CD4-positive, alpha-beta T cell treated with Interleukin-1 beta for 1 hour (primary cell): ENCODE measurements at regions not wholly inside any gene's neighbourhood (a gene's known extent, or its start where the extent isn't known, plus 50 kb on each side); places are given as distances from the start of the nearest gene placed in this dataset.
"Not testable (repeated sequence)": the region's sequence is repeated elsewhere in the genome, so short reads cannot be mapped to it uniquely, and the experiment has no call there.

Experiments used
- DNase-seq, 2 donors: peaks; one replicate each; pipeline ENCODE4 v3.0.0-alpha.2; 2020 to 2022

DNA sequence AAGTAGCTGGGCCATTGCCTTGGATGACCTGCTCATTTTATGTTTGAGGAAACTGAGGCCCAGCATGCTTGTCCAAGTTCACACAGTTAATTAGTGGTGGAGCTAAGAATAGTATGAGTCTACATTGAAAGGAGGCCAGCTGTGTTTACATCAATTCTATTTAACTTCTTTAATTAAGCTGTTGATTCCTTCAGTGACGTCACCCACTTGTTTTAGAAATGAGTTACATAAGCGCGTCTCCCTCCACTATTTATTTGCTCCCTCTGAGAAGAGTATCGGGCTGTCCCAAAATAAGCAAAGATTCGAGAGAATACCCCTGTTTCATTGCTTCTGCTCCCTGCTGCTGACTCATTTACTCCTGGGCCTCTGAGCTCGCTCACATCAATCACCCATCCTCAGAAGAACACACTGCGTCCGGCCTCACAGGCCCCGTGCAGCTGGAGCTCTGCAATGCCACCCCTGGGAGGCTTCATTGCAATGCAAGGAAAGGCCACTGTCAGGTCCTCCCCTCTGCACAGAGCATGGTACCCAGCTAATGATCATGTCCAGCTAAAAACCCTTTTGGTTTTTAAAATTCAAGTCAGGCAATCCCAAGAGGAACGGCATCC is 74.8 kb upstream of the BMP2 start:
- DNase-seq: no peak

DNA sequence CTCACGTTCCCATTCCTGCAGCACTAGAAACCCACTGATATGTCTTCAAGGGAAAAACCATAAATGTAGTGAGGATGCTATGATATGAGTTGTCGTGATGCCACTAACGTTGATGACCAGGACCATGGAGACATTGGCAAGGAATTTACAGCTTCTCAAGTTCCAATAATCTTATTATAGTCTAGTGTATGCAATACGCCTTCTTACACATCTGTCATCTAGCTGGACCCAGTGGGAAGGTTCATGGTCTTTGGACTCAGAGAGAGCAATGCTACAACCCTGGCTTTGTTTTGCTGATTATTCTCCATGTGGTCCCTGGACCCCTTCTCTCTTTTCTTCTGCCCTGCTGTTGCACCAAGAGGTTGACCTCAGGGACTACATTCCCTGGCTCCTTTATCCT is 76.0 kb upstream of the BMP2 start:
- no peak for DNase-seq

DNA sequence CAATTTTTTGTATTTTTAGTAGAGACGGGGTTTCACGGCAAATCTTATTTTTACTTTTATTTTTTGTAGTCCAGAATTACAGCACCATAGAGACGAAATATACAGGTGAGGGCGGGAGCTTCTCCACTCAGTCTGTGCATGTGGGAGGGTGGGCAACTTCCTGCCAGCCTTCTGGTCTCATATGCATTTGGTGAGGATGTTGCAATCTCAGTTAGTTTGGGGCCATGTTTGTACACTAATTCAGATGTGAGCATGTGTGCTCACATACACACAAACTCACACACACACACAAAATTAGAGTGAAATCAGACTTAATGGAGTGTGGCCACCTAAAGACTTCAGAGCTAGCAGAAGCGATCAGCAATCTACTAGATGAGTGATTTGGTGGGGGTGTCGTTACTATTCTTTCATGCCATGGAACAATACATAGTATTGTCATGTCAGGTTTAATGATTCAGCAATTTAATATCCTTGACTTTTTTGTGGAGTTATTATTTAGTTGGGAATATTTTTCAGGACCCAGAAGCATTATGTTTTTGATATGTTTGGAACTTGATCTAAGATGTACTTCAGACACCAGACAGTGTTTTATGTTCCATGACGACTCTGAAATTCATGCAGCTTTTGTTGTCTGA is 78.0 kb upstream of the BMP2 start:
- DNase-seq: no peak

DNA sequence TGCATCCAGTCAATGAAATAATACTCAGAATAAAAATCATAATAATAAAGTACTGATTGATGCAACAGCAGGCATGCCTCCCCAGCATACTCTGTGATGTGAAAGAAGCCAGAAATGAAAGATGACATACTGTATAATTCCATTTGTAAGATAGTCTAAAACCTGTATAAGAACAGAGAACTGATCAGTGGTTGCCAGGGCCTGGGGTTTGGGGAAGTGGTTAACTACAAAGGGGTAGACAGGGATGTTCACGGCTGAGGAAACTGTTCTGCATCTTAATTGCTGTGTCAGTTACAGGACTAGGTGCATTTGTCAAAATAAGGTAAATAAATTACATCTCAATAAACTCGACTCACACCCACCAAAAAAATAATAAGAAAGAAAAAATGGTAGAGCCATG is 81.3 kb upstream of the BMP2 start:
- DNase-seq: no peak

DNA sequence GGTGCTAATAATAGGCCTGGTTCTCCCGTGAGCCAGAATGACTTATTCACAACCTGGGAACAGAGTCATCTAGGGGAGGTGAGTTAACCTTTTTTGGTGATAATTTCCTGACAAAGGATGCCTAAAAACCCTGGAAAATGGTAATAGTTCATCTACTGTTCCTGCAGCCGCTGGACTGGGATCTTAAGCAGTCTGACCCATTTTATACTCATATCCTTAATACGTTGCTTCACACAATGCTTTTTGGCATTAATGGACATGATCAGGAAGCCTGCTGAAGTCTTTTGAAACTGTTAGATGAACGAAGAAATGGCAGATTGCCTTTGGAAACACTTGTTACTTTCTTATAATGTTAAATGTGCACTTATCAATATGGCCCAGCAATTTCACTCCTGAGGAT is 81.9 kb upstream of the BMP2 start:
- no peak for DNase-seq

DNA sequence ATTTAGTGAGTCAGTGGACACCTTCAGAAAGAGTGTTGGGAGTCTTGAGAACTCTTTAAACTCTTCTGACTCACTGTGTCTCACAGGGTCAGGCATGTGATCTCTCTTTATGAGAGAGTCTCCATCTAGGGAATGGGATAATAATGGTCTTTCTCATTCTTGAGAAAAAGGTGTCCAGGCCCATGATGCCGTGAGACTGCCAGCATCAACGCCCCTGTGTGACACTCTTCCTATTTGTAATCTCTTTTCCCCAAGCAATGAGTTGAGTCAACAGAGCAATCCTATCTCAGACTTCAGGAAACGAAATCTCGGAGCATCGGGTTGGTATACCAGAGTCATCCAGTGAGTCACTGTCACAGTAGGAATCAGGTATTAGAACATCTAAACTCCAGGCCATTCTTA is 82.3 kb upstream of the BMP2 start:
- DNase-seq: no peak

DNA sequence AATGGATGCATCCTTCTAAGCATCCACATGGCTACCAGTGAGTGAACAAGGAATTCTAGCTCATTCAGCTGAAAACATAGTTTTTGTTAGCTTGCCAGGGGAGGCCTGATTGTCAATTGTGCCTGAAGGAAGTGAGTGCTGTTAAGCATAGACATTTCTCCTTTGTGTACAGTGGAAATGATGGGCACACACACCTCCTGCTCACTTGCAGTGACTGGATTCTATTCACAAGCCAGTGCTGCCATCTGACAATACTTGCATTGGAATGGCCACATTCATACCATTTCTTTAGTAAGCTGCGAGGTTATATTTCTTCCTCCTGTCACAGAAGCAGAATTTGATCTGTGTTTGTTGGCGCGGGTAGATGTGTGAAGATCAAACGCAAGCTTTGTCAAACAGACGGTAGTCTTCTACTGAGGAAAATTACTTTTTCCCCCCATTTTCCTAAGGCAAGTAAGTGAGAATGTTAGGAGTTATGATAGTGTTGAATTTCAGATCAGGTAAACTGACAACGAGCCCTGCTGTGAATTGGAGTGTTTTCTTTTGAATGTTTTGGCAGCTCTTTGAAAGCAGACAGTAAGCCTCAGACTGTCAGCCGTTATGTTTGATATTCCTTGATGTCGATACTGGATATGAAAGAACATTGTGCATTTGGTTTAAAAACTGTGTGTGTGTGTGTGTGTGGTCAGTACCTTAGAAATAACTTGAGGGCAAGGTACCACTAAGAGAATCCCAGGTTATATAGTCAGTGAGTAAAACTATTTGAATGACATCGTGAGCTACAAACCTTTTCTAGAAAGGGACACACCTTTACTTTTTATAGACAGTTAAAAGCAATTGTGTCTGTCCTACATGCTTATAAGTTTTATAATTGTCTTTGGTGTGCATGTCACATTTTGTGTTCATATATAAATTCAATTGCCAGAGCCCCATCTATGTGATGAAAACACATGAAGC is 84.2 kb upstream of the BMP2 start:
- DNase-seq: no peak

DNA sequence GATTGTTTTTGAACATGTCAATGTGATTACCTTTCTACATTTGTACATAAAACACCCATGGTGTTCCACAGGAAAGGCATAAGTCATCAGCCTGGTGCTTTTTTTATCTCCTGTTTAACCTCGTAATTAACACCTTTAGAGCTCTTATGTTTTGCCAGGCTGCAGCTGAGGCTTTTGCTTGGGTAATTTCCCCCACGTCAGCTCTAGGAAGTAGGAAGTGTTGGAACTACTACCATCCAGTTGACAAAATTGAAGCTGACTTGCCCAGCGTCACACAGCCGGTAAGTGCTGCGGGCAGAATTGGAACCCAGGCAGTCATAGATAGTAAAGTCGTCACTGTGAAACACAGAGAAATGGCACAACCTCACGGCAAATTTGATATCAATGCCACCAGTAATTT is 86.6 kb upstream of the BMP2 start:
- DNase-seq: no peak

DNA sequence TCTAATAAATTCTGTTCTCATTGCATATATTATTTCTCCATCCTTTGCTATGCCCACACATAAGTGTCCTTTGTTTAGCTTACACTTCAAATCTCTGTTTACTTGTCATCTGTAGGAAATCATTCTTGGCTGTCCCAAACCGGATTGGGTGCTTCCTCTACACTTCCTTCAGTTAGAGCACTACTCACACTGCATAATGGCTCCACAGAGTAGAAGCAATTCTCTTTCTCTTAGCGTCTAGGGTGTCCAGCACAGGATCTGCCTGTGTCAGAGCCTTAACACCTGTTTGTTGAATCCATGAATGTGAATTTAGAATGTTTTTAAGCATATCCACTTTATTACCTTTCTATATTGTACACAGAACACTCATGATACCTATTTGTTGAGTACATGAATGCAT is 87.0 kb upstream of the BMP2 start:
- no peak for DNase-seq

DNA sequence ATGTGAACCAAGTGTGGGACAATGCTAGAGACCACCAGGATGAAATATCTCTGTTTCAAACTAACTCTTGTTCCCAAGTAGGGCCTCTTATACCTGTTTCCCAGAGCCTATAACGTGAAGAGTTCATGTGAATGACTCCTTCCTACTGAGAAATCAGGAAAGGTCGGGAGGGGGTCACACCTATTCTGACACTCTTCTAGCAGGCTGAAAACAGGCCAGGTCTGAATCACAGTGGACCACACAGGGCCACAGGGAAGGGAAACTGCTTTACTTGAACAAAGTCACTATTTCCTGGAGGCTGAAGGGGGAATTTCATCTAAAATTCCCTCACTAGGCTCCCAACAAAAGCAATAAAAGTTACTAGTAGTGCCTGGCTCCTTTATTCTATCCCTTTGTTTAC is 88.4 kb upstream of the BMP2 start:
- DNase-seq: no peak

DNA sequence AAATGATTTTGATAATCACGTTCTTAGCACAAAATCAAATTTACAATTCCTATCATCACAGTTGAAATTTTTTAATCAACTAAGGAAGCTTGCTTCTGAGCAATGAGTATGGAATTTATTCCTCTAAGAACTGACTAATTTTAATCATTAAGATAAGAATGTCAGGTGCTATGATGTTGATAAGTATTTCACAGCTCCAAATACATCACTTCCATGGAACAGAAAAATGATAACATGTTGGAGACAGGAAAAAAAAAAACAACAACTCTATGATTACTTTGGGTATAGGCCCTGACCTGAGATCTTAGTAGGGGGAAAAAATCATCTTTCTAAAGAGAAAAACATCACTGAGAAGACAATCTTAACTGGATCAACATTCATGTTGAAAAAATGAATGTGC is 89.4 kb upstream of the BMP2 start:
- DNase-seq: no peak

DNA sequence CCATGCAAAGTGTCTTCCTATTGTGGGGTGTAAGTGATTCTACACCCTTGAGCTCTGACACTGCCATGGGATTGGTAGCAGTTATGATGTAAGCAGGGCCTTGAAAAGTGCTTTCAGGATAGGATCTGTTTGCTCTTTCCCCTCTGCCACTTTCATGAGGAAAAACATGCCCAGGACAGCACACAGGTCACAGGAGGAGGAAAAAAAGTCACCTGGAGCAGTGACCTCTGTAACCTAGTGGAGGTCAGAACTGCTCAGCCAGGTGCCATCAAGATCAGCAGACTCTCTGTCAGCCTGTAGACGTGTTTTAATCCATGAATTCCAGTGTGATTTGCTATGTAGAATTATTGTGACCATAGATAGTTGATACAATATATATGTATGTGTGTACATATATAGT is 92.7 kb upstream of the BMP2 start:
- no peak for DNase-seq

DNA sequence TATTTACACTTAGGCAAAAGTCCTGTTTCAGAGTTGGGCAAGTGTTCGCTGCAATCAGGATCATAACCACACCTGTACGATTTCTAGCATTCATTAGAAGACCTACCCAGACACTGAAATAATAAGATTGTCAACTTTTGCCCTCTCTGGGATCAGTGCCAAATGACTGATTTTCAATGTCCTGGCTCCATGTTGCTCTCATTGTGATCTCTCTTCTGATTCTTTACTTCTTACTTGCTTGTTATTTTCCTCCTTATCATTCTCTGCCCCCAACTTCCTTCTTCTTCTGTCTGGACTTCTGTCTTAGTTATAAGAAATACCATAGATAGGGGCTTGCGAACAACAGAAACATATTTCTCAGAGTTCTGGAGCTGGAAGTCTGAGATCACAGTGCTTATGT is 94.4 kb upstream of the BMP2 start:
- no peak for DNase-seq

DNA sequence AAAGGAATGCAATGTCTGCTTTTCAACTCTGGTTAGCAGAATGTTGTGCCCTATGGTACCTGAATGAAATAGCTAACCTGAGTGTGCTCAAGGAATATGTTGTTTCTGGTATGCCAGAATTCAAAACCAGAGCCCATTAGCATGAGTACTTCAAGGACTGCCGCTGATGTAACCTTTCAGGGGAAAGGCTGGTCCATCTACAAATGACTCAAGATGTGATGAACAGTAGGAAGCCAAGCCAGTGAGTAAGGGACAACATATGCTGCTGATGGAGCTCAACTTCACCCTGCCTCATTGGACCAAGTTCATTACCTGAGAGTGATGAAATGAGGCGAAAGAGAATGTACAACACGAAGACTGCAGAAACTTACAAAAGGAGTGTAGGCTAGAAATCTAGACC is 95.7 kb upstream of the BMP2 start:
- no peak for DNase-seq

DNA sequence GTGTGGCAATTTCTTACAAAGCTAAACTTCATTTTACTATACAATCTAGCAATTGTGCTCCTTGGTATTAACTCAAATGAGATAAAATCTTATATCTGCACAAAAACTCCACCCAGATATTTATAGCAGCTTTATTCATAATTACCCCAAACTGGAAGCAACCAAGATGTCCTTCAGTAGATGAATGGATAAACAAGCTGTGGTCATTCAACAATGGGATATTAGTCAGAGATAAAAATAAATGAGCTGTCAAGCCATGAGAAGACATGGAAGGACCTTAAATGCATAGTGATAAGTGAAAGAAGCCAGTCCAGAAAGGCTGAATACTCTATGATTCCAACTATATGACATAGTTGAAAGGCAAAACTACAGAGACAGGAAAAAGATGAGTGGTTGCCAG is 98.9 kb upstream of the BMP2 start:
- DNase-seq: no peak

DNA sequence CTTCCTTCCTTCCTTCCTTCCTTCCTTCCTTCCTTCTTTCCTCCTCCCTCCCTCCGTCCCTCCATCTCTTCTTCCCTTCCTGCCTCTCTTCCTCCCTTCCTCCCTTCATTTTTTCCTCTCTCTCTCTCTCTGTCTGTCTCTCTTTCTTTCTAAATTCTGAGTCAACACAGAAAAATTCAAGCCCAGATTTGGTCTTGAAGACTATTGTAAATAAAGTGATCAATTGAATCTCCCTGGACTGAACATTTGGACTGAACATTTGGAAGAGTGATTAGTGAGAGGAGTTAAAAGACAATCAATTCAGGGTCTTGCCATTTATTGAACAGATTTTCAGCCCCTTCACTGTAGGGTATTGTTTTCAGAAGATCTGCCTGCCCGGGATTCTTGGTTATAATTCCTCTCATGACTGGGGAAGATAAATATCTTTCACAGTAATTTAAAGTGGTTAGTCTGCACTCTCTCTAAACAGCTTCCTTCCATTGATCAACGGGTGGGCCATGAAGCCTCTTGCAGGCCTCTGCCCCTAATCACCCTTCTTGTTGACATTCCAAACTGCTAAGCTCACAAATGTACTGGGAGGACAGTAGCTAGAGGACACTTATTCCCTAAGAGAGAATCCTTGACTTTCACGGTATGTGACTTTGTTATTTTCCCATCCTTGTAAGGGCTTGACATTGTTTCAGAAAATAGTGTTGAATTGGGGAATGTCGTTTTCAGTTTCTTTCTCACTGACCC is 101.7 kb upstream of the BMP2 start:
- DNase-seq: no peak

DNA sequence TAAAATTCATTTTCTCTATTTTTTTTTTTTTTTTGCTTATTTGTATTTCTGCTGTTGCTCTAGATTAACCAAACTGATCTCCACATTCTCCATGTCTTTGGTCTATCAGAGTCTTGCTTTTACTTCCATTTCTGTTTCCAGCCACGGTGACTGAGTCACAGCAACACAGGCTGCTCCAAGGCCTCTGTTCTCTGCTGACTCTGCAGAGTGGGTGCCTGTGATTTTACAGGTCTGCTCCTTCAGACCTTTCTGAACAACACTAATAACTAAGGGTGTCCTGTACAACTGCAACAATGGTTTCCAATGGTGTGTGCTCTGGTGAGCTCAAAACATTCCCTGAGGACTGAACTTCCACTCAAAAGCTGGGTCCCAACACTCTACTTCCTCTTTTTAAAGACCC is 102.3 kb upstream of the BMP2 start:
- no peak for DNase-seq

DNA sequence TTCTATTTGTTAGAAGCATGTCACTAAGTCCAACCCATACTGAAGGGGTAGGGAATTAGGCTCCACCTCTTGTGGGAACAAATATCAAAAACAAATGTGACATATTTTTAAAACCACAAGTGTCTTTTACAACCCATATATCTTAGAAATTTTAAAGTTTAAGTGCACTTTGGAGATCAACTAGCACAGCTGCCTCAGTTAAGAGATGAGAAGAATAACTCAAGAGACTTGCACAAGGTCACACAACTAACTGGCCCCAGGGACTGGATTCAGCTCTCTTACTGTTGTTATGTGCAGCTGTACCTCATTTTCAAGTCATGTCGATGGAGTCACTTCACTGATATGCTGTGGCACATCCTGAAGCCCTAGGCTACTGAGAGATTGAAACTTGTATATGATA is 102.9 kb upstream of the BMP2 start:
- DNase-seq: no peak

DNA sequence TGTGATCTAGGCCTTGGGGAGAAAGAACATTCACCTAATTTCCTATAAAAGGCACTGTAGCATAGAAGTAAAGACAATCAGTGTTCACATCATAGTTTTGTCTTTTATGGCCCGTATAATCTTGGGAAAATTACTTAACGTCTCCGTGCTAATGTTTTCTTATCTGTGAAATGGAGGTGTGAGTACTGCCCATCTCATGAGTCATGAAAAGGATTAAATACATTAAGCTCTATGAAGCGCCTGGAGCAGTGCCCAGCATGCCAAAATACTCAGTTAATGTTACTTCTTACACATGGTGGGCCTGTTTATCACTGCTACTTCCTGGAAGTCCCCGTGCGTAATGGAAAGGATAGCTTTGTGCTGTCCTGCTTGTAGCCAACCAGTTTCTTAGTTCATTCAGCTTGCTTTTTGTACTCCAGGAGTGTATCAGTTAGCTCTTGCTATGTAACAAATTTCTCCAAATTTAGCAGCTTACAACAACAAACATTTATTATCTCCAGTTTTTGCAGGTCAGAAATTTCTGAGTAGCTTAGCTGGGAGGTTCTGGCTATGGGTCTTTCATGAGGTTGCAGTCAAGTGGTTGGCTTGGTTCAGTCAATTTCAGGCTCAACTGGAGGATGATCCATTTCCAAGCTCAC is 103.6 kb upstream of the BMP2 start:
- DNase-seq: no peak

DNA sequence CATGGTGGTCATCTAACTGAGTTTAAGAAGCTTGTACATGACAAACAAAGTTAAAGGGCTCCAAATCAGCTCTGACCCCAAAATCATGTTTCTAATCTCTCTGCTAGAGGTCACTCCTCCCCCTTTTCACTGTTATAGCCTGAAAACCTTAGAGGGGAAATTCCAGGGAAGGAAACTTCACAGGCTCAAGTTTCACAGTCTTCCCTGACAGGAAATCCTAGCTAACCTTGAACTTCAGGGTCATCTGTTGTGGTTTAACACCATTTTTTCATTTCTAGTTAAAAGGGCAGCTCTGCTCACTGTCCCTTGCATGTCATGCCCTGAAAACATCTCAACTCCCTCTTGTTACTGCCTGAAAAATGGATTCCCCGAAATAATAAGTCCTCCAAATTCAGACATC is 104.4 kb upstream of the BMP2 start:
- DNase-seq: no peak

DNA sequence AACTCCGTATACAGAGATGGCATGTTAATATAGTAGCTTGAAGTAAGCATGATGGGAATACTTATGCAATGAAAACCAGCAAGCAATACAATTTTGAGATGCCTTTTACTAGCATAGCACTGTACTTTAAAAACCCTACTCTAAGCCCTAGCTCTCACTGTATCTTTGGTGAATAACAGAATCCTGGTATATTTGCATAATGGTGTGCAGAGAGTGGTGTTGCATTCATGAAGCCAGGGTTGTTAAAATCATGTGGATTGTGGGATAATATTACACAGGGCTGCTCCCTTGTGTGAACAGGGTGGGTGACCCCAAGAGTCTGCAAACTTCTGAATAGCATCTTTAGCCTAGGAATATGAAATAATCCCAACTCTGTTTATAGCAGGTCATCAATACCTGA is 105.2 kb upstream of the BMP2 start:
- DNase-seq: no peak

DNA sequence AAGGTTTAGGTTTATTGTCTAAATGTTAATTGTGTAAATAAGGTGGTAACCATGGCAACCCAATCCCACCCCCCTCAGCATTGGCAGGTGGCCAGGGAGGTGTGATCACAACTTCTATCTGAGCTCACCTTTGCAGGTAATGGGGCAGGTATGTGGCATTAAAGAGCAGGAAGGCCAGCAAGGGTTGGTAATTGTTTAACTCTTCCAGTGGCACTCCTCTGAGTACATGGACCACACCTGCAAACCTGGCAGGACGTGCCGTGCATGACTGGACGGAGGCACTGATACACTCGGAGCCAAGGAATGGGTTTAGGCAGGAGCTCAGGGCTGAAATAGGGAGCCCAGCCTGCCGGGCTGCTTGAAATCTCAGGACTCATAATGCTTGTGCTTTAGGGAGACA is 107.0 kb upstream of the BMP2 start:
- DNase-seq: no peak

DNA sequence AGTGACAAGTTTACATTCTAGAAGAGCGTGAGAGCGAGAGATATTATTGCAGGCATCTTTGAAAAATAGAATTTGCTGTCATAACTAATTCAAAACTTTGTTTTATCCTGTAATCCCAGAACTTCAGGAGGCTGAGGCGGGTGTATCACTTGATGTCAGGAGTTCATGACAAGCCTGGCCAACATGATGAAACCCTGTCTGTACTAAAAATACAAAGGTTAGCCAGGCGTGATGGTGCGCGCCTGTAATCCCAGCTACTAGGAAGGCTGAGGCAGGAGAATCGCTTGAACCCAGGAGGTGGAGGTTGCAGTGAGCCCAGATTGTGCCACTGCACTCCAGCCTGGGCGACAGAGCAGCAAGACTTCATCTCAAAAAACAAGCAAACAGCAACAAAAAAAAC is 108.6 kb upstream of the BMP2 start:
- DNase-seq: not testable (repeated sequence)
